ENCODE measurements at regions not wholly inside any gene's neighbourhood (a gene's known extent, or its start where the extent isn't known, plus 50 kb on each side); places are given as distances from the start of the nearest gene placed in this dataset.

- ATAC-seq (no peak), DNase-seq (no peak)
- Mint-ChIP-seq H3K36me3 (ENCODE audit: insufficient read depth) (no peaks in the 10 kb centered on the region), H3K4me1 (ENCODE audit: low read depth) (no peaks in the 10 kb centered on the region), H3K9me3 (no peaks in the 10 kb centered on the region), H3K27me3 (ENCODE audit: low read depth) (peaks cover 18% of the 10 kb centered on the region), H3K4me3 (no peak overlapping the region)
Observed at GRCh38 chr10:132479603-132480221, 57.9 kb upstream of the INPP5A start.

DNA sequence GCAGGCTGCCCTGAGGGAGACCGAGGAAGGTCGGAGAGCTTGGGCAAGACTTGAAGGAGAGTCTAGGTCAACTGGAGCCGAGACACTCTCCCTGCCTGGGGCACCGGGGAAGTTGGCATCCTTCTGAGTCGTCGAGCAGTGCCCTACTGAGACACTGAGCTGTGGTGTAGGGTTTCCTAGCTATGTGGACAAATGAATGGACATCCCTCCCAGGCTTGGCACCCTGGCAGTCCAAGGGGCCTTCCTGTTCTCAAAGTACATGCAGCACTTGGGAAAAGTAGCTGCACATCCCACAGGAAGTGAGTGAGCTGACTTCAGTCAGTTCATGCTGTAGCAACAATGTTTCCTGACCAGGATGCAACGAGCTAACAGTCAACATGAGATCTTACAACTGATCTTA lies 57.2 kb upstream of the INPP5A start:
- H3K4me3 Mint-ChIP-seq, result no peak overlapping the region
- no peaks in the 10 kb centered on the region for H3K36me3 Mint-ChIP-seq (ENCODE audit: insufficient read depth)
- no peaks in the 10 kb centered on the region for H3K4me1 Mint-ChIP-seq (ENCODE audit: low read depth)
- H3K9me3 Mint-ChIP-seq, result no peaks in the 10 kb centered on the region
- no peak for ATAC-seq
- peaks cover 18% of the 10 kb centered on the region for H3K27me3 Mint-ChIP-seq (ENCODE audit: low read depth)
- no peak for DNase-seq

DNA sequence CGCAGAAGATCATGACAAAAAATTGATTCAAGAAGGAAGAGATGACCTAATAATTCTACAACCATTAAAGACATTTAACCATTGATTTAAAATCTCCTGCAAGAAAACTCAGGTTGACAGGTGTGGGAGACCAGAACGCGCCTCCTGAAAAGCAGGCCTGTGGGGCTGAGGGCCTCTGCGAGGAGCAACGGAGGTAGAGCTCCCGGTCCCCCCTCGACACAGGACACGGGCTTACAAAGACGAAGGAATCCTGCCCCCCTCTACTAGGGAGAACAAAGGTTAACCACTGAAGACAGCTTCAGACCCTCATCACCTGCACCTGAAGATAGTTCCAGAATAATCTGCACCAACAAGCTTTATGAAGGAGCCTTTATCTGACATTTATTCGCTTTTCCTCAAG lies 55.9 kb upstream of the INPP5A start:
- no peaks in the 10 kb centered on the region for H3K36me3 Mint-ChIP-seq (ENCODE audit: insufficient read depth)
- no peaks in the 10 kb centered on the region for H3K9me3 Mint-ChIP-seq
- no peaks in the 10 kb centered on the region for H3K4me1 Mint-ChIP-seq (ENCODE audit: low read depth)
- DNase-seq, result no peak
- no peak for ATAC-seq
- no peak overlapping the region for H3K4me3 Mint-ChIP-seq
- H3K27me3 Mint-ChIP-seq (ENCODE audit: low read depth), result peaks cover 18% of the 10 kb centered on the region

- Mint-ChIP-seq H3K4me3 (no peak overlapping the region), H3K36me3 (ENCODE audit: insufficient read depth) (no peaks in the 10 kb centered on the region), H3K9me3 (no peaks in the 10 kb centered on the region), H3K27me3 (ENCODE audit: low read depth) (peaks cover 13% of the 10 kb centered on the region), H3K4me1 (ENCODE audit: low read depth) (no peaks in the 10 kb centered on the region)
- DNase-seq, result no peak
- ATAC-seq, result no peak
Observed at GRCh38 chr10:132482090-132482800, 55.3 kb upstream of the INPP5A start.

GRCh38 chr10:132483394-132483793 lies 54.2 kb upstream of the INPP5A start:
- DNase-seq (no peak), ATAC-seq (no peak)
- Mint-ChIP-seq H3K4me3 (no peak overlapping the region), H3K36me3 (ENCODE audit: insufficient read depth) (no peaks in the 10 kb centered on the region), H3K27me3 (ENCODE audit: low read depth) (peaks cover 11% of the 10 kb centered on the region), H3K9me3 (no peaks in the 10 kb centered on the region), H3K4me1 (ENCODE audit: low read depth) (no peaks in the 10 kb centered on the region)

- no peaks in the 10 kb centered on the region for H3K36me3 Mint-ChIP-seq (ENCODE audit: insufficient read depth)
- H3K4me1 Mint-ChIP-seq (ENCODE audit: low read depth), result no peaks in the 10 kb centered on the region
- DNase-seq (no peak), ATAC-seq (no peak)
- H3K9me3 Mint-ChIP-seq, result no peaks in the 10 kb centered on the region
- peaks cover 4% of the 10 kb centered on the region for H3K27me3 Mint-ChIP-seq (ENCODE audit: low read depth)
- H3K4me3 Mint-ChIP-seq, result no peak overlapping the region
Observed at GRCh38 chr10:132484922-132485321, 52.7 kb upstream of the INPP5A start.

- no peaks in the 10 kb centered on the region for H3K36me3 Mint-ChIP-seq (ENCODE audit: insufficient read depth)
- H3K4me1 Mint-ChIP-seq (ENCODE audit: low read depth), result no peaks in the 10 kb centered on the region
- peaks cover 3% of the 10 kb centered on the region for H3K27me3 Mint-ChIP-seq (ENCODE audit: low read depth)
- DNase-seq (no peak), ATAC-seq (no peak)
- no peak overlapping the region for H3K4me3 Mint-ChIP-seq
- no peaks in the 10 kb centered on the region for H3K9me3 Mint-ChIP-seq
Observed at GRCh38 chr10:132485391-132485790, 52.2 kb upstream of the INPP5A start.

DNA sequence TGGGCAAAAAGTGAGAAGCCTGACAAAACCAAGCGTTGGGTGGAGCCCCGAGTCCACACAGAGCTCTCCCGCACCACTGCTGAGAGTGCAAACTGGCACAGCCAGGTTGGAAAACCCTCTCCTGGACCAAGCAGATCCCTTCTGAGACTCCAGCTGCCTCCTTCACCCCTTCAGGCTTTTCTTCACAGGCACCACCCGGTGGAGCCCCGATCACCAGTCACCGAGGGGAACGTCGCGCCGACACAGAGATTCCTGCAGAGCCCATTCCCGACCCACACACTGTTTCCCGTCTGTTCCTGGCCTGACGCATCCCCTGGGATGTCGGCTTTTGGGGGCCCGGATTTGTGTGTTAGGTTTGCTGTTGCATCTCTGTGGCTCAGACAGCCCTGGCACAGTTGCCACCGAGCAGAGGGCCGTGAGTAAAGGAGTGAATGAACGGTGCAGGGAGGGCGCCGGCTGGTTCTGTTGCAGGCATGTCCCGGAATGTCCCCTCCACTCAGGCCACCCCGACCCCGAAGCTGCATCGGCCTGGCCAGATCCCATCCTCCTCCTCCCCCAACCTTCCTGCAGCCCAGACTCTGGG lies 51.0 kb upstream of the INPP5A start:
- Mint-ChIP-seq H3K4me1 (ENCODE audit: low read depth) (no peaks in the 10 kb centered on the region), H3K9me3 (no peaks in the 10 kb centered on the region), H3K36me3 (ENCODE audit: insufficient read depth) (no peaks in the 10 kb centered on the region), H3K4me3 (no peak overlapping the region), H3K27me3 (ENCODE audit: low read depth) (no peaks in the 10 kb centered on the region)
- no peak for DNase-seq
- ATAC-seq, result no peak

DNA sequence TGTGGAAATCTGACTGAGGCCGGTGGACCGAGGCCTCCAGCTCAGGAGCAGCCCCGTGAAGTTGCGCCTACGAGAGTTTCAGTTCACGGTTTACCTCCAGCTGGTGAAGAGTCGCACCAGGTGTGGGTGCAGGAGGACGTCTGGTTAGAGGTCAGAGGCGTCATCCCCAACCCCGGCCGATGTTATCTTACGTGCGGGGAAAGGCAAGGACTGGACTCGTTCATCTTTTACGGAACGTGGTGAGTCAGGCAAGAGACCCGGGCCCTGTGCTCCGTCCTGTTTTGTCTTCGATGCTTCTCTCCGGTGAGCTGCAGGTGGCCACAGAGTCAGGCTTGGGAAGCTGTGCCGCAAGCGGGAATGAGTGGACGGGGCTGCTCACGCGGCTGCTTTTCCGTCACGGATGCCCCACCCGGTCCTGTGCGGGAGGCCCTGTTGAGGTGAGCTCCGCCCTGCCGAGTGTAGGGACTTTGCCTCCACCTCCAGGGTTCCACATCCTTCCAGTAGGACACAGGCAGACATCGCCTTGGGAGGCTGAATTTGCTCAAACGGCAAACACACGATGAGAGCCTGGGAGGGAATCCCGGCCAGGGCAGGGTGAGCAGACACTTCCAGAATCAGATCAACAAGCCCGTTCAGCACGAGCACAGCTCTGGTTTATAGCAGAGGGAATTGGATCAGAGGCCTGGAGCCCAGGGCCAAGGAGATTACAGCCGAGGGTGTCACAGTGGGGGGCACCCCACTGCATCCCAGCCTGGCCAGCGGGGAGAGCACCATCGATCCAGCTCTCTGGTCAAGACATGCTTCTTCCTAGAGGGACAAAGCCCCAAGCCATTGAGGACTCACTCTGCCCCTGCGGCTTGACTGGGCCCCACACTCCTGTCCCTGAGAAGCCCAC lies 50.1 kb upstream of the INPP5A start:
- no peak for DNase-seq
- H3K4me1 Mint-ChIP-seq (ENCODE audit: low read depth), result no peaks in the 10 kb centered on the region
- H3K27me3 Mint-ChIP-seq (ENCODE audit: low read depth), result no peaks in the 10 kb centered on the region
- H3K9me3 Mint-ChIP-seq, result no peaks in the 10 kb centered on the region
- no peak for ATAC-seq
- H3K4me3 Mint-ChIP-seq, result no peak overlapping the region
- no peaks in the 10 kb centered on the region for H3K36me3 Mint-ChIP-seq (ENCODE audit: insufficient read depth)
